H9 (cell line): ENCODE measurements at regions not wholly inside any gene's neighbourhood (a gene's known extent, or its start where the extent isn't known, plus 50 kb on each side); places are given as distances from the start of the nearest gene placed in this dataset.
A peak's percentile ranks its signal among the peaks of the same experiment; 100 is the strongest.
"Not testable (repeated sequence)": the region's sequence is repeated elsewhere in the genome, so short reads cannot be mapped to it uniquely, and the experiment has no call there.

ENCODE experiments used
- DNase-seq: peaks from one replicate; pipeline ENCODE4 v3.0.0-alpha.2; 2017
- H2AFZ ChIP-seq: one replicate; pipeline ENCODE4 v1.6.1; 2013; ENCODE audit warnings: mild to moderate bottlenecking, low read length, control low read depth, moderate library complexity
- H2AK5ac ChIP-seq: 2 replicates; pipeline ENCODE4 v1.6.1; 2013; ENCODE audit warnings: low read length, control low read depth, mixed read lengths; ENCODE audit not compliant: insufficient read length
- H2BK120ac ChIP-seq: one replicate; pipeline ENCODE4 v1.6.1; 2013; ENCODE audit warnings: low read depth, mild to moderate bottlenecking, low read length, control low read depth, inconsistent platforms; ENCODE audit not compliant: poor library complexity, severe bottlenecking
- H2BK12ac ChIP-seq: 2 replicates; pipeline ENCODE4 v1.6.1; 2013; ENCODE audit warnings: low read length, control low read depth, mixed read lengths, low read depth; ENCODE audit not compliant: insufficient read length
- H2BK15ac ChIP-seq: 2 replicates; pipeline ENCODE4 v1.6.1; 2013; ENCODE audit warnings: low read depth, low read length, control low read depth
- H2BK20ac ChIP-seq: one replicate; pipeline ENCODE4 v1.6.1; 2013; ENCODE audit warnings: low read depth, mild to moderate bottlenecking, low read length, control low read depth, inconsistent platforms; ENCODE audit not compliant: poor library complexity, severe bottlenecking
- H2BK5ac ChIP-seq: 2 replicates; pipeline ENCODE4 v1.6.1; 2013; ENCODE audit warnings: low read length, control low read depth, mixed read lengths; ENCODE audit not compliant: insufficient read length
- H3K14ac ChIP-seq: 2 replicates; pipeline ENCODE4 v1.6.1; 2013; ENCODE audit warnings: low read length, control low read depth; ENCODE audit not compliant: insufficient read depth
- H3K18ac ChIP-seq: 2 replicates; pipeline ENCODE4 v1.6.1; 2013; ENCODE audit warnings: low read depth, mild to moderate bottlenecking, mixed read lengths, low read length, control low read depth; ENCODE audit not compliant: insufficient read length
- H3K23ac ChIP-seq: 2 replicates; pipeline ENCODE4 v1.6.1; 2013; ENCODE audit warnings: low read length, control low read depth, mixed read lengths, low read depth; ENCODE audit not compliant: insufficient read length
- H3K23me2 ChIP-seq: 2 replicates; pipeline ENCODE4 v1.6.1; 2013; ENCODE audit warnings: low read depth, mild to moderate bottlenecking, mixed read lengths, low read length, control low read depth; ENCODE audit not compliant: insufficient read length, poor library complexity, severe bottlenecking
- H3K27ac ChIP-seq: 2 replicates; pipeline ENCODE4 v1.5.1; 2013; ENCODE audit warnings: low read length, control low read depth, mixed read lengths, low read depth; ENCODE audit not compliant: insufficient read length
- H3K27me3 ChIP-seq: 2 replicates; pipeline ENCODE4 v1.6.1; 2013; ENCODE audit warnings: low read length, control low read depth, inconsistent platforms; ENCODE audit not compliant: insufficient read depth
- H3K4ac ChIP-seq: 2 replicates; pipeline ENCODE4 v1.6.1; 2013; ENCODE audit warnings: low read depth, mild to moderate bottlenecking, control low read depth, inconsistent platforms, low read length, moderate library complexity
- H3K4me1 ChIP-seq: 2 replicates; pipeline ENCODE4 v1.6.1; 2013; ENCODE audit warnings: low read length, control low read depth, inconsistent platforms; ENCODE audit not compliant: insufficient read depth
- H3K4me2 ChIP-seq: 2 replicates; pipeline ENCODE4 v1.6.1; 2013; ENCODE audit warnings: low read length, control low read depth, mixed read lengths; ENCODE audit not compliant: insufficient read length, insufficient read depth
- H3K56ac ChIP-seq: 2 replicates; pipeline ENCODE4 v1.6.1; 2013; ENCODE audit warnings: low read depth, mild to moderate bottlenecking, mixed read lengths, low read length, control low read depth; ENCODE audit not compliant: insufficient read length
- H3K79me1 ChIP-seq: 2 replicates; pipeline ENCODE4 v1.6.1; 2013; ENCODE audit warnings: low read depth, mild to moderate bottlenecking, moderate library complexity, low read length, control low read depth, inconsistent platforms; ENCODE audit not compliant: insufficient read depth, poor library complexity, severe bottlenecking
- H3K79me2 ChIP-seq: 2 replicates; pipeline ENCODE4 v1.6.1; 2013; ENCODE audit warnings: low read length, control low read depth, inconsistent platforms; ENCODE audit not compliant: insufficient read depth
- H3K9ac ChIP-seq: 2 replicates; pipeline ENCODE4 v1.6.1; 2013; ENCODE audit warnings: low read length, control low read depth, mixed read lengths; ENCODE audit not compliant: insufficient read length; ENCODE audit errors: extremely low read depth
- H3K9me3 ChIP-seq: one replicate; pipeline ENCODE4 v1.6.1; 2013; ENCODE audit warnings: low read depth, low read length, inconsistent platforms; ENCODE audit not compliant: control insufficient read depth
- H3T11ph ChIP-seq: one replicate; pipeline ENCODE4 v1.6.1; 2013; ENCODE audit warnings: mild to moderate bottlenecking, low read length, control low read depth, inconsistent platforms
- H4K20me1 ChIP-seq: one replicate; pipeline ENCODE4 v1.6.1; 2013; ENCODE audit not compliant: control insufficient read depth, insufficient read length, insufficient read depth
- H4K5ac ChIP-seq: 2 replicates; pipeline ENCODE4 v1.6.1; 2013; ENCODE audit warnings: low read depth, mild to moderate bottlenecking, mixed read lengths, low read length, control low read depth; ENCODE audit not compliant: insufficient read length
- H4K8ac ChIP-seq: replicated peaks from 2 replicates; pipeline ENCODE4 v1.6.1; 2013; ENCODE audit warnings: low read length, control low read depth, mixed read lengths, low read depth; ENCODE audit not compliant: insufficient read length
- H4K91ac ChIP-seq: 2 replicates; pipeline ENCODE4 v1.6.1; 2013; ENCODE audit warnings: low read depth, mild to moderate bottlenecking, moderate library complexity, mixed read lengths, low read length, control low read depth; ENCODE audit not compliant: insufficient read length
- H3K27ac Mint-ChIP-seq, 3 experiments: 2 replicates in 2 of 3; 3 replicates in 1 of 3; pipeline ENCODE4 v1.8.0; 2020 to 2021; ENCODE audit warnings: mixed read lengths in 3 of 3, mild to moderate bottlenecking in 1 of 3, moderate library complexity in 1 of 3
- H3K27me3 Mint-ChIP-seq: 2 replicates; pipeline ENCODE4 v1.8.0; 2021; ENCODE audit warnings: low read depth, mild to moderate bottlenecking, moderate library complexity, mixed read lengths
- H3K36me3 Mint-ChIP-seq, 3 experiments: 2 replicates in 2 of 3; 3 replicates in 1 of 3; pipeline ENCODE4 v1.8.0; 2020 to 2021; ENCODE audit warnings: low read depth in 3 of 3, mixed read lengths in 3 of 3; ENCODE audit not compliant: insufficient read depth in 1 of 3
- H3K4me1 Mint-ChIP-seq, 2 experiments: 2 replicates each; pipeline ENCODE4 v1.8.0; 2020; ENCODE audit warnings: mixed read lengths in 2 of 2
- H3K4me3 Mint-ChIP-seq, 2 experiments: 2 replicates in 1 of 2; 3 replicates in 1 of 2; pipeline ENCODE4 v1.8.0; 2020 to 2021; ENCODE audit warnings: mild to moderate bottlenecking in 2 of 2, mixed read lengths in 2 of 2, moderate library complexity in 1 of 2
- H3K9me3 Mint-ChIP-seq, 2 experiments: 2 replicates in 1 of 2; 3 replicates in 1 of 2; pipeline ENCODE4 v1.8.0; 2020; ENCODE audit warnings: mild to moderate bottlenecking in 2 of 2, mixed read lengths in 2 of 2, moderate library complexity in 1 of 2
- WGBS: extraction: QIAGEN DNeasy Blood & Tissue Kit; methylation state at CpG from one replicate; pipeline ENCODE4 v1.1.7; 2013; ENCODE audit warnings: missing lambda C conversion rate, low lambda C conversion rate, mixed read lengths; ENCODE audit not compliant: insufficient read length; ENCODE audit errors: extremely low coverage; 5-methylcytosine and 5-hydroxymethylcytosine counted together
- TF ChIP-seq, protein P1 (sequence below): fragments of 200-600 bp; sonication (generic); conservative IDR thresholded peaks from 3 replicates; pipeline ENCODE4 v1.8.0; 2021; ENCODE audit warnings: antibody characterized with exemption, mild to moderate bottlenecking

DNA sequence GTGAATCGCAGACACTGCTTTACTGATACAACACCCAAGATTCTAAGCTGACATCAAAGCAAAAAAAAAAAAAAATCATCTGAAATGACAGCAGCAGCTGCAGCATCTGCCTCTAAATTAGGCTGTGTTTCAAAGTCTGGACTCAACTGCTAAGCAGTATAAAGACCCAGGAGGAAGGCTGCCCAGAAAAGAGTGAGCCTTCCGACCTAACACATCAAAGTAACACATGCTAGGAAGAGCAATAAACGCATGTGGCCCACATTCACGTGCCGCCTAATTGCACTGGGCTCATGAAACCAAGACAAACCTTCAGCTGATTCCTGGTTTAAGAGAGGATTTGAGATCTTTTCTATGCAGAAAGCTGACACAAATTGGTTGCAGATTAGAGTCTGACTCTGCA lies 317.1 kb downstream of the ZIC4 start:
- Mint-ChIP-seq H3K9me3 (no peaks in the 10 kb centered on the region), H3K4me3 (no peak overlapping the region), H3K27ac (no peak overlapping the region), H3K36me3 (no peaks in the 10 kb centered on the region), H3K27me3 (no peaks in the 10 kb centered on the region), H3K4me1 (no peaks in the 10 kb centered on the region)
- H3K9me3 ChIP-seq, result no peaks in the 10 kb centered on the region
- H3K27me3 ChIP-seq, result no peaks in the 10 kb centered on the region
- no peak overlapping the region for H3K4ac ChIP-seq
- H3K9ac ChIP-seq, result no peak overlapping the region
- no peak overlapping the region for H4K91ac ChIP-seq
- H3K4me2 ChIP-seq, result no peak overlapping the region
- no peaks in the 10 kb centered on the region for H3K23me2 ChIP-seq
- H2BK12ac ChIP-seq, result no peak overlapping the region
- no peak overlapping the region for H2BK15ac ChIP-seq
- no peaks in the 10 kb centered on the region for H4K20me1 ChIP-seq
- no peak overlapping the region for H2BK20ac ChIP-seq
- no peak overlapping the region for H4K8ac ChIP-seq
- no peak overlapping the region for H2BK120ac ChIP-seq
- no peak overlapping the region for H3K23ac ChIP-seq
- TF ChIP-seq, protein P1, sequence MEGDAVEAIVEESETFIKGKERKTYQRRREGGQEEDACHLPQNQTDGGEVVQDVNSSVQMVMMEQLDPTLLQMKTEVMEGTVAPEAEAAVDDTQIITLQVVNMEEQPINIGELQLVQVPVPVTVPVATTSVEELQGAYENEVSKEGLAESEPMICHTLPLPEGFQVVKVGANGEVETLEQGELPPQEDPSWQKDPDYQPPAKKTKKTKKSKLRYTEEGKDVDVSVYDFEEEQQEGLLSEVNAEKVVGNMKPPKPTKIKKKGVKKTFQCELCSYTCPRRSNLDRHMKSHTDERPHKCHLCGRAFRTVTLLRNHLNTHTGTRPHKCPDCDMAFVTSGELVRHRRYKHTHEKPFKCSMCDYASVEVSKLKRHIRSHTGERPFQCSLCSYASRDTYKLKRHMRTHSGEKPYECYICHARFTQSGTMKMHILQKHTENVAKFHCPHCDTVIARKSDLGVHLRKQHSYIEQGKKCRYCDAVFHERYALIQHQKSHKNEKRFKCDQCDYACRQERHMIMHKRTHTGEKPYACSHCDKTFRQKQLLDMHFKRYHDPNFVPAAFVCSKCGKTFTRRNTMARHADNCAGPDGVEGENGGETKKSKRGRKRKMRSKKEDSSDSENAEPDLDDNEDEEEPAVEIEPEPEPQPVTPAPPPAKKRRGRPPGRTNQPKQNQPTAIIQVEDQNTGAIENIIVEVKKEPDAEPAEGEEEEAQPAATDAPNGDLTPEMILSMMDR, result no peak
- H3K4me1 ChIP-seq, result no peaks in the 10 kb centered on the region
- no peak overlapping the region for H2BK5ac ChIP-seq
- no peak overlapping the region for H3K56ac ChIP-seq
- H3K18ac ChIP-seq, result no peak overlapping the region
- no peaks in the 10 kb centered on the region for H3K79me2 ChIP-seq
- no peak overlapping the region for H4K5ac ChIP-seq
- no peak overlapping the region for H3K27ac ChIP-seq
- H3K14ac ChIP-seq, result no peak overlapping the region
- DNase-seq, result no peak
- no peaks in the 10 kb centered on the region for H3K79me1 ChIP-seq
- no peak overlapping the region for H2AK5ac ChIP-seq
- H2AFZ ChIP-seq, result no peak overlapping the region
- H3T11ph ChIP-seq, result no peak overlapping the region
- WGBS, result no CpG with 5 or more reads among the region's 5 CpGs

DNA sequence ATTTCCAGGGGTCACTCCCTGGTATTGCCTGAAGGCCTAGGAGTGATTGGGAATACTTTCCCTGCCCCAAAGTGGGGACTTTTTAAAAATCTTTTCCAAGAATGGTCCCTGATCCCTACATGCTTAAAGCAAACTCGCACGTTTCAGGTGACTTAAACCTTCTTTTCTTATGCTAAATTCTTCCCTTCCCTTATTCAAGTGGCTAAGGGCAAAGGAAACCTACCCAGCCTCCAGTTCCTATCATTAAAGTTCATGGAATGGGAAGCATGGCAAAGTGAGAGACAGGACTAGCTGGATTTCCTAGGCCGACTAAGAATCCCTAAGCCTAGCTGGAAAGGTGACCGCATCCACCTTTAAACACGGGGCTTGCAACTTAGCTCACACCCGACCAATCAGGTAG lies 346.8 kb downstream of the ZIC4 start:
- not testable (repeated sequence) for H3K56ac ChIP-seq, DNase-seq, H3K27ac ChIP-seq, H3K79me2 ChIP-seq, H3K18ac ChIP-seq, H2BK5ac ChIP-seq, H2BK120ac ChIP-seq, H4K8ac ChIP-seq, H3K4ac ChIP-seq, H3K27me3 ChIP-seq, H3K23ac ChIP-seq, H2BK12ac ChIP-seq, H4K5ac ChIP-seq, H3K23me2 ChIP-seq, H3K9ac ChIP-seq, H4K91ac ChIP-seq, H3K79me1 ChIP-seq, H2AK5ac ChIP-seq, H3K4me3 Mint-ChIP-seq, H3K4me2 ChIP-seq, H3K14ac ChIP-seq, H3K9me3 ChIP-seq, H4K20me1 ChIP-seq, H3K4me1 ChIP-seq, H3K27me3 Mint-ChIP-seq, H3T11ph ChIP-seq, H2BK15ac ChIP-seq, H2BK20ac ChIP-seq
- H3K36me3 Mint-ChIP-seq, result peaks cover 6 to 22% (median 8%) of the 10 kb centered on the region in 3 experiments; a peak in 6 of 7 replicates
- H2AFZ ChIP-seq, result peak overlapping the region; percentile 69
- peak overlapping the region; percentile 67 to 76 (median 74); a peak in 4 of 7 replicates for H3K27ac Mint-ChIP-seq
- peaks cover 25 to 31% of the 10 kb centered on the region in 2 experiments for H3K4me1 Mint-ChIP-seq
- H3K9me3 Mint-ChIP-seq, result peaks cover 5 to 11% of the 10 kb centered on the region in 2 experiments
- WGBS, result no CpG with 5 or more reads among the region's 6 CpGs
